ENCODE measurements at regions not wholly inside any gene's neighbourhood (a gene's known extent, or its start where the extent isn't known, plus 50 kb on each side); places are given as distances from the start of the nearest gene placed in this dataset.

- ATAC-seq: no peak
- FAIRE-seq: no peak
- Histone ChIP-seq H3K27ac (no peak overlapping the region), H3K9me3 (no peaks in the 10 kb centered on the region), H3K4me1 (no peaks in the 10 kb centered on the region), H3K36me3 (no peaks in the 10 kb centered on the region), H3K27me3 (no peaks in the 10 kb centered on the region), H3K4me3 (no peak overlapping the region)
- no peak for TF ChIP-seq CTCF (IDR thresholded peaks at IDR 0.05)
- DNase-seq: peak in 1 of 6 donors; percentile 18
- WGBS, 2 donors: 74 to 80% methylated on average over 3 of the region's 3 CpGs
- intact Hi-C loops (cut with DNase I): no loop called here
Observed at GRCh38 chr1:98366343-98366742, 295.2 kb upstream of the SNX7 start.

GRCh38 chr1:98364544-98364943, 297.0 kb upstream of the SNX7 start:
- TF ChIP-seq CTCF (IDR thresholded peaks at IDR 0.05): no peak

GRCh38 chr1:98360864-98361263, 300.7 kb upstream of the SNX7 start:
- intact Hi-C loops (cut with DNase I): no loop called here
- WGBS, 2 donors: 75 to 85% methylated on average over 2 of the region's 2 CpGs
- H3K4me1 ChIP-seq: no peaks in the 10 kb centered on the region

More at GRCh38 chr1:98364544-98364943, 297.0 kb upstream of the SNX7 start:
- no peak overlapping the region for H3K27ac ChIP-seq
- no peaks in the 10 kb centered on the region for H3K27me3 ChIP-seq
- FAIRE-seq (no peak), DNase-seq (no peak), ATAC-seq (no peak)
- no peaks in the 10 kb centered on the region for H3K36me3 ChIP-seq
- 94 to 96% methylated on average over 1 of the region's 1 CpG for WGBS, 2 donors
- intact Hi-C loops (cut with DNase I): no loop called here
- no peak overlapping the region for H3K4me3 ChIP-seq
- no peaks in the 10 kb centered on the region for H3K4me1 ChIP-seq
- H3K9me3 ChIP-seq: no peaks in the 10 kb centered on the region

GRCh38 chr1:98355656-98356383, 305.7 kb upstream of the SNX7 start:
- no peak for FAIRE-seq
- intact Hi-C loops (cut with DNase I): no loop called here
- TF ChIP-seq CTCF (IDR thresholded peaks at IDR 0.05): no peak
- Histone ChIP-seq H3K27me3 (no peaks in the 10 kb centered on the region), H3K27ac (no peak overlapping the region), H3K4me3 (no peak overlapping the region), H3K36me3 (no peaks in the 10 kb centered on the region), H3K4me1 (no peaks in the 10 kb centered on the region), H3K9me3 (no peaks in the 10 kb centered on the region)
- no peak for DNase-seq
- no peak for ATAC-seq
- 51 to 55% methylated on average over 3 of the region's 3 CpGs for WGBS, 2 donors

More at GRCh38 chr1:98360864-98361263, 300.7 kb upstream of the SNX7 start:
- DNase-seq (no peak), ATAC-seq (no peak), FAIRE-seq (no peak)
- Histone ChIP-seq H3K27ac (no peak overlapping the region), H3K9me3 (no peaks in the 10 kb centered on the region), H3K36me3 (no peaks in the 10 kb centered on the region), H3K4me3 (no peak overlapping the region), H3K27me3 (no peaks in the 10 kb centered on the region)
- TF ChIP-seq CTCF (IDR thresholded peaks at IDR 0.05): no peak

- DNase-seq: no peak
- no peaks in the 10 kb centered on the region for H3K4me1 ChIP-seq
- H3K27me3 ChIP-seq: no peaks in the 10 kb centered on the region
- H3K9me3 ChIP-seq: no peaks in the 10 kb centered on the region
- TF ChIP-seq CTCF (IDR thresholded peaks at IDR 0.05): no peak
- FAIRE-seq: no peak
- intact Hi-C loops (cut with DNase I): no loop called here
- no peak for ATAC-seq
- H3K36me3 ChIP-seq: no peaks in the 10 kb centered on the region
- no peak overlapping the region for H3K27ac ChIP-seq
- 85 to 86% methylated on average over 3 of the region's 3 CpGs for WGBS, 2 donors
- H3K4me3 ChIP-seq: no peak overlapping the region
Observed at GRCh38 chr1:98352378-98352777, 309.1 kb upstream of the SNX7 start.

All from pancreas (tissue), 10 donors.